ENCODE measurements at regions not wholly inside any gene's neighbourhood (a gene's known extent, or its start where the extent isn't known, plus 50 kb on each side); places are given as distances from the start of the nearest gene placed in this dataset.

GRCh38 chr4:176504118-176504517, 184.4 kb downstream of the SPCS3 start:
- TF ChIP-seq CTCF (IDR thresholded peaks at IDR 0.05) (no peak), ZFX (IDR thresholded peaks at IDR 0.05; ENCODE audit: borderline replicate concordance) (no peak)
